Neural progenitor cell (in vitro differentiated cells): ENCODE measurements at regions not wholly inside any gene's neighbourhood (a gene's known extent, or its start where the extent isn't known, plus 50 kb on each side); places are given as distances from the start of the nearest gene placed in this dataset.

Experiments used
- DNase-seq: peaks from one replicate; pipeline ENCODE4 v3.0.0-alpha.2; 2016; ENCODE audit warnings: low spot score
- H2AFZ ChIP-seq: fragments of 200-600 bp; sonication (generic); replicated peaks from 2 replicates; pipeline ENCODE4 v1.6.1; 2016; ENCODE audit warnings: antibody characterized with exemption
- H3F3A ChIP-seq: fragments of 200-600 bp; sonication (generic); 2 replicates; pipeline ENCODE4 v1.6.1; 2016; ENCODE audit warnings: antibody characterized with exemption, low read depth
- H3K27ac ChIP-seq: fragments of 200-600 bp; sonication (generic); 2 replicates; pipeline ENCODE4 v1.5.1; 2016; ENCODE audit warnings: mild to moderate bottlenecking
- H3K27me3 ChIP-seq: fragments of 200-600 bp; sonication (generic); 2 replicates; pipeline ENCODE4 v1.6.1; 2016; ENCODE audit warnings: mild to moderate bottlenecking, moderate library complexity
- H3K36me3 ChIP-seq: fragments of 200-600 bp; sonication (generic); 2 replicates; pipeline ENCODE4 v1.5.1; 2016
- H3K4me1 ChIP-seq: fragments of 200-600 bp; sonication (generic); 2 replicates; pipeline ENCODE4 v1.6.1; 2016; ENCODE audit warnings: mixed run types
- H3K4me2 ChIP-seq: fragments of 200-600 bp; sonication (generic); 2 replicates; pipeline ENCODE4 v1.6.1; 2016
- H3K4me3 ChIP-seq: fragments of 200-600 bp; sonication (generic); 2 replicates; pipeline ENCODE4 v1.5.1; 2016
- H3K79me2 ChIP-seq: fragments of 200-600 bp; sonication (generic); 2 replicates; pipeline ENCODE4 v1.6.1; 2016; ENCODE audit warnings: low read depth
- H3K9ac ChIP-seq: fragments of 200-600 bp; sonication (generic); 2 replicates; pipeline ENCODE4 v1.6.1; 2016
- H3K9me3 ChIP-seq: fragments of 200-600 bp; sonication (generic); 2 replicates; pipeline ENCODE4 v1.5.1; 2016; ENCODE audit warnings: low read depth
- H4K20me1 ChIP-seq: fragments of 200-600 bp; sonication (generic); 2 replicates; pipeline ENCODE4 v1.6.1; 2016; ENCODE audit warnings: low read depth
- H3K27ac Mint-ChIP-seq: 3 replicates; pipeline ENCODE4 v1.8.0; 2021; ENCODE audit warnings: mixed read lengths
- H3K27me3 Mint-ChIP-seq: 2 replicates; pipeline ENCODE4 v1.8.0; 2022; ENCODE audit warnings: low read depth, mild to moderate bottlenecking, inconsistent platforms, moderate library complexity, mixed read lengths; ENCODE audit not compliant: insufficient read depth
- H3K36me3 Mint-ChIP-seq: 3 replicates; pipeline ENCODE4 v1.8.0; 2021; ENCODE audit warnings: mixed read lengths
- H3K4me1 Mint-ChIP-seq: 3 replicates; pipeline ENCODE4 v1.8.0; 2021; ENCODE audit warnings: mixed read lengths
- H3K4me3 Mint-ChIP-seq: 3 replicates; pipeline ENCODE4 v1.8.0; 2021; ENCODE audit warnings: mild to moderate bottlenecking, moderate library complexity, mixed read lengths
- H3K9me3 Mint-ChIP-seq: 3 replicates; pipeline ENCODE4 v1.8.0; 2020; ENCODE audit warnings: mixed read lengths
- EZH2 ChIP-seq: fragments of 200-600 bp; sonication (generic); IDR thresholded peaks from 2 replicates; pipeline ENCODE4 v1.6.1; 2017; ENCODE audit warnings: antibody characterized with exemption, mild to moderate bottlenecking, moderate library complexity
- EZH2phosphoT487 ChIP-seq: fragments of 200-600 bp; sonication (generic); IDR thresholded peaks from 2 replicates; pipeline ENCODE4 v1.6.1; 2017; ENCODE audit warnings: antibody characterized with exemption
- TF ChIP-seq, protein P1 (sequence below): fragments of 200-600 bp; sonication (generic); IDR thresholded peaks from 2 replicates; pipeline ENCODE4 v1.5.1; 2017; ENCODE audit warnings: antibody characterized with exemption, mild to moderate bottlenecking

DNA sequence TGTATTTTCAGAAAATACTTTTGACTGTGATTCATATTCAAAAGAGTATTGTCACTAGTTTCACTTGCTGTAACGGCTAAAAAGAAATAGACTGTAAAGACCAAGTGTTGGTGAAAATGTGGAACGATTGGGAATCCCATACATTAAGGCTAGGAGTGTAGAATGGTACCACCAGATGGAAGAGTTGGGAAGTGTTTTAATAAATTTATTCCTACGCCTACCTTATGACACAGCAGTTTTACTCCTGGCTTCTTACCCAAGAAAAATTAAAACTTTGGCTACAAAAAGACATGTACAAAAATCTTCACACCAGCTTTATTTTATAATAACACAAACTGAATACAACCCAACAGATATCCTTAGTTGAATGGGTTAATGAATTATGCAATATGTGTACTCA, 256.2 kb downstream of the TAF11L14 start:
- Mint-ChIP-seq H3K4me3 (no peak overlapping the region), H3K36me3 (no peaks in the 10 kb centered on the region), H3K9me3 (peaks cover 2% of the 10 kb centered on the region), H3K27ac (no peak overlapping the region), H3K27me3 (no peaks in the 10 kb centered on the region), H3K4me1 (no peaks in the 10 kb centered on the region)
- Histone ChIP-seq H4K20me1 (no peaks in the 10 kb centered on the region), H3K4me2 (no peak overlapping the region), H3K36me3 (no peaks in the 10 kb centered on the region), H3K9ac (no peak overlapping the region), H3K79me2 (no peaks in the 10 kb centered on the region), H2AFZ (no peak overlapping the region), H3K9me3 (no peaks in the 10 kb centered on the region), H3K27me3 (no peaks in the 10 kb centered on the region), H3K4me1 (no peaks in the 10 kb centered on the region), H3K4me3 (no peak overlapping the region), H3K27ac (no peak overlapping the region), H3F3A (no peaks in the 10 kb centered on the region)
- DNase-seq, result no peak
- TF ChIP-seq EZH2 (no peak), EZH2phosphoT487 (no peak)
- TF ChIP-seq, protein P1, sequence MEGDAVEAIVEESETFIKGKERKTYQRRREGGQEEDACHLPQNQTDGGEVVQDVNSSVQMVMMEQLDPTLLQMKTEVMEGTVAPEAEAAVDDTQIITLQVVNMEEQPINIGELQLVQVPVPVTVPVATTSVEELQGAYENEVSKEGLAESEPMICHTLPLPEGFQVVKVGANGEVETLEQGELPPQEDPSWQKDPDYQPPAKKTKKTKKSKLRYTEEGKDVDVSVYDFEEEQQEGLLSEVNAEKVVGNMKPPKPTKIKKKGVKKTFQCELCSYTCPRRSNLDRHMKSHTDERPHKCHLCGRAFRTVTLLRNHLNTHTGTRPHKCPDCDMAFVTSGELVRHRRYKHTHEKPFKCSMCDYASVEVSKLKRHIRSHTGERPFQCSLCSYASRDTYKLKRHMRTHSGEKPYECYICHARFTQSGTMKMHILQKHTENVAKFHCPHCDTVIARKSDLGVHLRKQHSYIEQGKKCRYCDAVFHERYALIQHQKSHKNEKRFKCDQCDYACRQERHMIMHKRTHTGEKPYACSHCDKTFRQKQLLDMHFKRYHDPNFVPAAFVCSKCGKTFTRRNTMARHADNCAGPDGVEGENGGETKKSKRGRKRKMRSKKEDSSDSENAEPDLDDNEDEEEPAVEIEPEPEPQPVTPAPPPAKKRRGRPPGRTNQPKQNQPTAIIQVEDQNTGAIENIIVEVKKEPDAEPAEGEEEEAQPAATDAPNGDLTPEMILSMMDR, result no peak

DNA sequence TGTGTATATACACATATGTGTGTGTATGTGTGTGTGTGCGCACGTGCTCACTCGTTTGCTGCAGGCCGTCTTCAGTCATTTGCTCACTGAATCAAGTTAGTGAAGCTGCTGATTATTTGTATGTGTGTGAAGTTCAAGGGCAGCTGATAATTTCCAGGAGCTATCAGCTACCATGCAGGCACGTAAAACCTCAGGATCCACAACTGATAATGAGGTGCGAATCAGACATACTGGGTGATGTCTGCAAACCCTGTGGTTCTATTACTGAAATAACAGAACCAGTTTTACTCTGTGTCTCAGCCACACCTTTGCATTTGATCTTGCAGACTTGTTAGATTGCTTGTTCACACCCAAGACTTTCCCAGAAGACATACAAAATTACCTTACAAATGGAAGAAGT, 257.6 kb downstream of the TAF11L14 start:
- no peaks in the 10 kb centered on the region for H3K36me3 Mint-ChIP-seq
- peaks cover 3% of the 10 kb centered on the region for H3K27me3 Mint-ChIP-seq
- peaks cover 2% of the 10 kb centered on the region for H3K9me3 Mint-ChIP-seq

DNA sequence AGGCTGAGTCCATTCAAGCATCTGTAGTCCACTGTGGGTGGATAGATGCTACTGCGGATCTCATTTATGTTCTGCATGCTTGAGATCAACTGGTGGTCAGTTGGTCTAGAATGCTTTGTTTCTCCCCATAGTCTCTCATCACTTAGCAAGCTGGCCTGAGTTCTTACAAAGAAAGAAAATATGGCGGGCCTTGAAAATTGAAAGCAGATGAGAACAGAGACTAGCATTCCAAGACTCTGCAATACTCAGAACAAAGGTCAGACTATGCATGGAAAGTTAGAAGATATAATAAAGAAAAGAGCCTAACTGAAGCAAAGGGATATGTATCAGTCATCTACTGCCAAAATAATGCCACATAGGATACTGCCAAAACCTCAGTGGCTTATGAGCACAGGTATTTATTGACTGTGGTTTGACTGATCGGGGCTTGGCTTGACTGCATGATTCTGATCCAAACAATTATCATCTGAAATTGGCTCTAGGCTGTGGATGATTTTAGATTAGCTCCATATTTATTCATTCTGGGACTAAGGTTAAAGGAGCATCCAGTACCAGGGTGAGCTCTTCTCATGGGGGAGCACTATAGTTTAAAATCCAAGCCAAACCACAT, 258.9 kb downstream of the TAF11L14 start:
- H3K27me3 Mint-ChIP-seq, result peaks cover 3% of the 10 kb centered on the region
- TF ChIP-seq EZH2phosphoT487, result no peak
- no peak for TF ChIP-seq EZH2
- TF ChIP-seq, protein P1, result no peak
- Histone ChIP-seq H3K27ac (no peak overlapping the region), H2AFZ (no peak overlapping the region), H3K4me3 (no peak overlapping the region), H3K27me3 (no peaks in the 10 kb centered on the region), H3K4me2 (no peak overlapping the region), H3K36me3 (no peaks in the 10 kb centered on the region), H3K4me1 (peaks cover 2% of the 10 kb centered on the region), H3K79me2 (no peaks in the 10 kb centered on the region), H3K9ac (no peak overlapping the region), H3F3A (no peaks in the 10 kb centered on the region), H4K20me1 (no peaks in the 10 kb centered on the region), H3K9me3 (no peaks in the 10 kb centered on the region)
- peaks cover 6% of the 10 kb centered on the region for H3K4me1 Mint-ChIP-seq
- H3K4me3 Mint-ChIP-seq, result no peak overlapping the region
- DNase-seq, result no peak
- H3K36me3 Mint-ChIP-seq, result no peaks in the 10 kb centered on the region
- peaks cover 2% of the 10 kb centered on the region for H3K9me3 Mint-ChIP-seq
- H3K27ac Mint-ChIP-seq, result no peak overlapping the region

More for the DNA sequence above, 257.6 kb downstream of the TAF11L14 start:
- no peak overlapping the region for H3K9ac ChIP-seq
- no peak overlapping the region for H3K4me2 ChIP-seq
- no peaks in the 10 kb centered on the region for H3K36me3 ChIP-seq
- no peaks in the 10 kb centered on the region for H3K79me2 ChIP-seq
- H3K27ac Mint-ChIP-seq, result no peak overlapping the region
- H3K27ac ChIP-seq, result no peak overlapping the region
- TF ChIP-seq EZH2phosphoT487 (no peak), EZH2 (no peak)
- TF ChIP-seq, protein P1, result no peak
- no peaks in the 10 kb centered on the region for H3K9me3 ChIP-seq
- H2AFZ ChIP-seq, result no peak overlapping the region
- no peak overlapping the region for H3K4me3 ChIP-seq
- H3K4me3 Mint-ChIP-seq, result no peak overlapping the region
- H3F3A ChIP-seq, result no peaks in the 10 kb centered on the region
- no peaks in the 10 kb centered on the region for H3K27me3 ChIP-seq
- H3K4me1 ChIP-seq, result no peaks in the 10 kb centered on the region
- no peak for DNase-seq
- no peaks in the 10 kb centered on the region for H3K4me1 Mint-ChIP-seq
- H4K20me1 ChIP-seq, result no peaks in the 10 kb centered on the region
